Esophagus muscularis mucosa (tissue), 3 donors: ENCODE measurements at regions not wholly inside any gene's neighbourhood (a gene's known extent, or its start where the extent isn't known, plus 50 kb on each side); places are given as distances from the start of the nearest gene placed in this dataset.

ENCODE experiments used
- POLR2AphosphoS5 ChIP-seq, 2 donors: sonication (generic); formaldehyde crosslinking; IDR thresholded peaks; one replicate each; pipeline ENCODE4 v1.6.1; 2017; ENCODE audit warnings: antibody characterized with exemption in 2 of 2
- TF ChIP-seq, protein P1 (sequence below), 3 experiments: fragments of 200-600 bp in 2 of 3; fragments of 450-650 bp in 1 of 3; sonication (generic) in 2 of 3; IDR thresholded peaks; one replicate each; pipeline ENCODE4 v1.5.1; 2017 to 2019; ENCODE audit warnings: antibody characterized with exemption in 3 of 3, mild to moderate bottlenecking in 2 of 3, moderate library complexity in 1 of 3

DNA sequence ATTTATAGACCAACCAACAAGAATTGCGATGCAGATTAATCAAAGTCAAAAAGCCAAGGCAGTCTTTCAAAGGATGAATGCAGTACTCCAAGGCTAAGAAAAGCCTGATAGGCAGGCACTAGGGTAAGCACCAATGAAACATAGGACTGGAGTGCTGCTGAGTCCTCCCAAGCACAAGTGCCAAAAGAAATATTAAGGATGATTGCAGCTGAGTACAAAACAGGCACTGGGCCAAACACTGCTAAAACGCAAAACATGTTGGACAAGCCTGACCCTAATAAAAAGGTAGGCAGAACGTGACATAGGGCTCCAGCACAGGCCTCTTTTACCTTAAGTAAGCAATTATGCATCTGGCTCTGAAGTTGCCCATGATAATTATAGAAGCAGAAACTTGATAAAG is 160.1 kb upstream of the LRP1B start:
- TF ChIP-seq POLR2AphosphoS5 (IDR thresholded peaks at IDR 0.05), result no peak
- TF ChIP-seq, protein P1, sequence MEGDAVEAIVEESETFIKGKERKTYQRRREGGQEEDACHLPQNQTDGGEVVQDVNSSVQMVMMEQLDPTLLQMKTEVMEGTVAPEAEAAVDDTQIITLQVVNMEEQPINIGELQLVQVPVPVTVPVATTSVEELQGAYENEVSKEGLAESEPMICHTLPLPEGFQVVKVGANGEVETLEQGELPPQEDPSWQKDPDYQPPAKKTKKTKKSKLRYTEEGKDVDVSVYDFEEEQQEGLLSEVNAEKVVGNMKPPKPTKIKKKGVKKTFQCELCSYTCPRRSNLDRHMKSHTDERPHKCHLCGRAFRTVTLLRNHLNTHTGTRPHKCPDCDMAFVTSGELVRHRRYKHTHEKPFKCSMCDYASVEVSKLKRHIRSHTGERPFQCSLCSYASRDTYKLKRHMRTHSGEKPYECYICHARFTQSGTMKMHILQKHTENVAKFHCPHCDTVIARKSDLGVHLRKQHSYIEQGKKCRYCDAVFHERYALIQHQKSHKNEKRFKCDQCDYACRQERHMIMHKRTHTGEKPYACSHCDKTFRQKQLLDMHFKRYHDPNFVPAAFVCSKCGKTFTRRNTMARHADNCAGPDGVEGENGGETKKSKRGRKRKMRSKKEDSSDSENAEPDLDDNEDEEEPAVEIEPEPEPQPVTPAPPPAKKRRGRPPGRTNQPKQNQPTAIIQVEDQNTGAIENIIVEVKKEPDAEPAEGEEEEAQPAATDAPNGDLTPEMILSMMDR (IDR thresholded peaks at IDR 0.05), result no peak
